HG03025 (cell line): ENCODE measurements at regions not wholly inside any gene's neighbourhood (a gene's known extent, or its start where the extent isn't known, plus 50 kb on each side); places are given as distances from the start of the nearest gene placed in this dataset.
"Not testable (repeated sequence)": the region's sequence is repeated elsewhere in the genome, so short reads cannot be mapped to it uniquely, and the experiment has no call there.

Experiments used
- ATAC-seq: cut with Tn5 transposase; IDR thresholded peaks from one replicate; pipeline ENCODE4 v1.9.1; 2021; ENCODE audit warnings: mild to moderate bottlenecking, moderate library complexity; ENCODE audit not compliant: unreplicated experiment, low FRiP score

DNA sequence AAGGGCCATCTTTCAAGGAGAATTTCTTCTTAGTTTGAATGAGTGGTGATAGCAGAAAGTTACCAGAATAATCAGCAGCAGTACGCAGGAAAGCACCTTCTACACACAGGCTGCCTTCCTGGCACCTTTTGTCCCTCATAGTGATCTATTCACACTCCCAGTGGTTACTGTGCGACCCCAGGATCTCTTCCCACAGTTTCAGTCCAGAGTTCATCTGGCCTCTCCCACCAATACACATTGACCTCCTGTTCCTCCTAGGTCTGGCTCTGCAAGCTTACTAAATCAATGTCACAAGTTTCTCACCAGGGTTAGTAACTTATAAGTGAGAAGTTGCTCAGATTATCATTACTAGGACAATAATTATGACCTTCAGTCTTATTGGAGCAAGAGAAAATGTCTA, 99.1 kb upstream of the PIK3R1 start:
- ATAC-seq, result no peak

- no peak for ATAC-seq
Observed at GRCh38 chr5:68115584-68115983, 100.0 kb upstream of the PIK3R1 start.

- ATAC-seq, result no peak
Observed at GRCh38 chr5:68114378-68115040, 101.0 kb upstream of the PIK3R1 start.

DNA sequence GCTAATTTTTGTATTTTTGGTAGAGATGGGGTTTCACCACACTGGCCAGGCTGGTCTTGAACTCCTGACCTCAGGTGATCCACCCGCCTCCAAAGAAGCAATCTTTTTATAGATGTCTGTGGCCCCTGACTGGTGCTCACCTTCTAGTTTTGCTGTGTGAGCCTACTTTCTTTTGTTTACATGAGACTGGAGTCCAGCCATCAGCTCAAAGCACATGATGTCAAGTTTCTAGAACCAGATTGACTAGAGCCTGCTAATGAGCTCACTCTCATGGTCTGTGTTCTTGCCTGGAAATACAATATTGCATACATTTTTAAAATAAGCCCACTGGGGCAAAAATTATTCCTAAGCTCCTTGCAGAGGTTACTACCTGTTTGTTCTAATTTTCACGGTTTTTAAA, 102.9 kb upstream of the PIK3R1 start:
- no peak for ATAC-seq

DNA sequence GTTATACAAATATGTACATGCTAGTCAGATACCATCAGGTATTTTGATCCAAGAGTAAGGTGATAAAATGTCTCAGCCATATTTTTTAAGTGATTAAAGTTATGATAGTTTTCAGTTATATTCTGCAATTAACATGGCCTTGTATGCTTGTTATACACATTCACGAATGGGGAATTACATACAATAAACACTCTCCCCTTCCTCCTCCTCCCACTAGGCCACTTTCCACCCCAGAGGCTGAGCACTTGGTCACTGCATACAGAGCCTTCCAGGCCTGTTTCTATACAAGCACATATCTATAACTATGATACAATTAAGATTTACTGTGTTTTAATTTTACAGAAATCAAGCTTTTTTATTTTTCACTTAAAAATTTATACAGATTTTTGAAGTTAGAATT, 104.7 kb upstream of the PIK3R1 start:
- ATAC-seq, result no peak

DNA sequence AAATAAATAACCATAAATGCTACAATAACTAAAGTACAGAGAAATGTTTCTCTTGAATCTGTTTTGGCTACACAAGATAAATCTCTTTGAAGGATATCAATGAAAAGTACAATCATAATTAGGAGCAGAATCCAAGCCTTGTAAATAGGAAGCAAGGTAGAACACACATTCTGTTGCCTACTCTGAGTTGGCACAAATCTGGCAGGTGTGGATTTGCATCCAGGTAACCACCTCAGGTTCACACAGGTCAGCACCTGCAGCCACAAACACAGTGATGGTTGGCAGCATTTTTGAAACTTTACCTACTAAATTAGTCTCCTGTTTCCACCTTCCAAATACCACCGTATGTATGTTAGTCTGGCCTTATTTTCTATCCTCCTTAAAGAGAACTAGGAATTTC, 105.3 kb upstream of the PIK3R1 start:
- ATAC-seq, result no peak

GRCh38 chr5:68104217-68104616, 111.3 kb upstream of the PIK3R1 start:
- not testable (repeated sequence) for ATAC-seq

GRCh38 chr5:68103297-68103696, 112.3 kb upstream of the PIK3R1 start:
- ATAC-seq, result not testable (repeated sequence)

DNA sequence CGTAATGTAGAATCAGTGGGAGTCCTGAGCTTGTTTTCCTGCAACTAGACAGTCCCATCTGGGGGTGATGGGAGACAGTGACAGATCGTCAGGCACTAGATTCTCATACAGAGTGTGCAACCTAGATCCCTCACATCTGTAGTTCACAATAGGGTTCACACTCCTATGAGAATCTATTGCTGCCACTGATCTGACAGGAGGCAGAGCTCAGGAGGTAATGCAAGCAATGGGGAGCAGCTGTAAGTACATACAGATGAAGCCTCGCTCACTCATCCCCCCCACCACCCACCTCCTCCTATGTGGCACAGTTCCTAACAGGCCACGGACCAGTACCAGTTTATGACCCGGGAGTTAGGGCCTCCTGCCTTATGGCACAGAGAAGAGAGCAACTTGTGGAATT, 116.2 kb upstream of the PIK3R1 start:
- ATAC-seq, result no peak

GRCh38 chr5:68093455-68094159, 121.9 kb upstream of the PIK3R1 start:
- no peak for ATAC-seq

DNA sequence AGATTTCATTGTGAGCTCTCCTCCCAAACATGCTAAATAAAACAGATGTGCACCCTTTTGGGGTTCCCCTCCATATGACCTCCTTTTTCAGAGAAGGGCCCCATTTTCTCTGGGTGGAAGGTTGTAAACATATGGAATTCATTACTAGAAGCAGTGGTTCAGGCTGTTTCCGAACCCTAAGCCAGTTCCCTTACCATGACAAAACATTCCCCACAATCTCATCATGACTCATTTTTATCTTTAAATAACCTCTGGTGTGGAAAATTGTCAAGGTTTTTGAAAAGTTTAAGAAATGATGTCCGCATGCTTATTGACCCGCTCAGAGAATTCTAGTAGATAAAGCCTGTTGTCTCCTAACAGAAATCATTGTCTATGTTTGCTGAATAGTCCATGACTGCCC, 127.3 kb upstream of the PIK3R1 start:
- ATAC-seq, result no peak

DNA sequence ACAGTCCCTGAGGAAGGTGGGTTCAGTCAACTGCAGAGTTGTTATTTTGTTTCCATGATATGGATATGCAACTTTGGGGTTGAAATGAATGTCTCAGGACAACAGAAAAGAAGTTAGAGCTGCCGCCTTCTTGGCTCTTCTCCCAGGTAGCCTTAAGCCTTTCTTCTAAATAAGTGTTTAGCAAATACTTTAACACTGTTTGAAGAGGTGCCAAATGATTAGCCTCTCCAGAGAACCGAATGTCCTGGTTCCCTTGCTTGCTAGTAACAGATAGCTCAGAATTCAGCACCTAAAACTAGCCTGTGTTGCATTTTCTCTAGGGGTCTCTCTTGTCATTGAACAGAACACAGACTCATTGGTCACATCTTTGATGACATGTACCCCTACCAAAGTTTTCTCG, 127.7 kb upstream of the PIK3R1 start:
- no peak for ATAC-seq

DNA sequence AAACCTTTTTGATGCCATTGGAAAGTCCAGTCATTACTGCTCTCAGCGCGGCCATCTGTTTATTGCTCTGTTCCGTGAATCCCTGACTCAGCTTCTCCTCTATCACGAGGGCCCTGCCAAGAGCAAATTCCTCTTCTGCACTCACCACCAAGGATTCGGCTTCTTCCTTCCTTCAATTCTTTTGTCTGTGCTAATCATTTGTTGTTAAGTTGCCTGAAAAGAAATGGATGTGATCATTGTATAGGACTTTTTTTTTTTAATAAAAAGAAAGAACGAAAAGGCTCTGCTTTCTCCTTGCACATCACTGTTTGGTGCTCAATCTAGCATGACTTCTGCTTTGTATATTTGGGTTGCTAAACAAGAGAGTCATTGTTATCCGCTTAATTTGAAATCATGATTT, 128.7 kb upstream of the PIK3R1 start:
- no peak for ATAC-seq

- ATAC-seq, result no peak
Observed at GRCh38 chr5:68086439-68086838, 129.1 kb upstream of the PIK3R1 start.

GRCh38 chr5:68084396-68084795, 131.2 kb upstream of the PIK3R1 start:
- ATAC-seq, result no peak

DNA sequence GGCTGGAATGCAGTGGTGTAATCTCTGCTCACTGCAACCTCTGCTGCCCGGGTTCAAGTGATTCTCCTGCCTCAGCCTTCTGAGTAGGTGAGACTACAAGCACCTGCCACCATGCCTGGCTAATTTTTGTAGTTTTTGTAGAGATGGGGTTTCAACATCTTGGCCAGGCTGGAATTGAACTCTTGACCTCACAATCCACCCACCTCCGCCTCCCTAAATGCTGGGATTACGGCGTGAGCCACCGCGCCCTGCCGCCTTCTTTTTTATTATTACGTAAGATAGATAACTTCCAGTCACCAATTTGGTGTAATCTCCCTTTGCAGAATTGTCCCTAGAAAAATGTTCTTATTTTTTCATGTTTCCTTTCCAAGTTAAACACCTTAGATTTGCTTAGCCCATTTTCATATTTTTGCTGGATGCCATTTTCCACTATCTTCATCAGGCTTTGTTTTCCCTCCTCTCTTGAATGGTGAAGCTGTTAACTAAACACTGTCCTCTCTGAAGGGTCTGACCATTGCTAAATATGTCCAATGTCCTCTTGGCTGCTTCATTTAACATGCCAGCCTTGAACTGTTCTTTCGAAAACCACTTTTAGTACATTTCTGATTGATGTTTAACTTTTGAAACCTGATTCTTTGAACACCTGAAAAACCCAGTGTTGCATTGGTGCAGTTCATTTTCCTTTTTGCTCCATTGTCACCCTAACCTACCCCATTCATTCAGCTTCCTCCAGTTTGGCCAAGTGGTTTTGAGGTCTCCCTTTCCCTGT, 135.1 kb upstream of the PIK3R1 start:
- no peak for ATAC-seq

DNA sequence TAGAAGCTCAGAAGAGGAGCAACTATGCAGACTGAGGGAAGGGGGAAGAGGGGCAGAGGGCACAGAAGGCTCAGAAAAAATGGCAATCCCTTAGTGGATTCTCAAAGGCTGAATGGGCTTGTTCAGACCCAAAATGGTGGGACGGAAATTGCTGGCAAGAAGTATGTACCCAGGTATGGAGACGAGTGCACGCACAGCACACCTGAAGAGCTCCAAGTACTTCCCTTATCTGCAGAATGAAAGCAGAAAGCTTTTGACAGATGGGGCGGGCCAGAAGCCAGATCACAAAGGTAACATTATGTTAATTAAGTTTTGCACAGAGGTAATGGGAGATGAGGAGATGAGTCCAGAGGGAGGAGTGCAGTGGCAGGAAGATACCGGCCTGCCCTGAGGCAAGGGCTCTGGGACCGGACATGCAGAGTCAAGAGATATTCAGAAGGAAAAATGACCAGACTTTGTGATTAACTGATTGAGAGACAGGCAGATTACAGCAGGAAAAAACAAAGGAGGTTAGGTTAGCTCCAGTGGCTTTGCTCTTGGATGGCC, 138.1 kb upstream of the PIK3R1 start:
- no peak for ATAC-seq

GRCh38 chr5:68074633-68075032, 140.9 kb upstream of the PIK3R1 start:
- no peak for ATAC-seq

DNA sequence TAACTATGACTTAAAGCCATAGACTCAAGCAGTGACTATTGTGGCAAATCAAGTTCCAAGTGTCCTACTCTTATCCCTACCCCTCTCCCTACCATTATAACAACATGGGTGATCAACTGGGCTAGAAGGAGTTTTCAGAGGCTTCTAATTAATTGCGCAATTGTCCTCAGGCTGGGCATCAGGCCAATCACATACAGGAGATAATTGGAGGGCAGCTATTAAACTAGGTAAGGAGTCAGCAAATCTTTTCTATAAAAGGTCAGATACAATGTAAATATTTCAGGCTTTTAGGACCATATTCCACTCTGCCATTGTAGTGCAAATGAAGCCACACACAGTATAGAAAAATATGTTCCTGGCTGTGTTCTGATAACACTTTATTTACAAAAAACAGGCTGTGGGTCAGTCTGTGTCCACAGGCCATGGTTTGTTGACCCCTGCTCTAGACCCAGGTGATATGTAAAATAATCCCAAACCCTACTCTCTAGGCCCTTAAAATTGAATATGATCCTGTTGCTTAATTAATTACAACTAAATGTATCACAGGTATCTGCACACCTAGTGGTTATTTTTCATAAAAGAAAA, 141.4 kb upstream of the PIK3R1 start:
- no peak for ATAC-seq

GRCh38 chr5:68071736-68072135, 143.8 kb upstream of the PIK3R1 start:
- no peak for ATAC-seq

DNA sequence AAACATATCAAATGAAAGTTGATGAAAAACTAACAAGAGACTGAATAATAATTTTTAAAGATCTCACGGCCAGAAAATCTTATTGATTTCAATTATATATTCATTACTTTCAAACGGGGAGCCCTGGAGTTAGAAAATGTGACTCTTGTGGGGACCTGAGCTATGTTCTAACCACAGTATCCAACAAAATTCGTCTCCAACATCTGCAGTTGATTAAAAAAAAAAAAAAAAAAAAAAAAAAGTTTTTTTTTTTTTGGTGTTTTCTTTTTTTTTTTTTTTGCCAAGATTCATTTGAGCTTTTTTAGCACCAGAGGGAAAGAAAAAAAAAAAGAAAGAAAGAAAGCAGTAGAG, 144.3 kb upstream of the PIK3R1 start:
- no peak for ATAC-seq
